ENCODE measurements at regions not wholly inside any gene's neighbourhood (a gene's known extent, or its start where the extent isn't known, plus 50 kb on each side); places are given as distances from the start of the nearest gene placed in this dataset.

GRCh38 chr2:150417278-150417677 lies 70.2 kb downstream of the RND3 start:
- no peak for FAIRE-seq

- FAIRE-seq: no peak
These were observed 72.4 kb downstream of the RND3 start for GRCh38 chr2:150415022-150415421.

- FAIRE-seq: no peak
These were observed 73.6 kb downstream of the RND3 start for GRCh38 chr2:150413910-150414309.

GRCh38 chr2:150413366-150413765 lies 74.1 kb downstream of the RND3 start:
- no peak for FAIRE-seq

- FAIRE-seq: no peak
These were observed 76.7 kb downstream of the RND3 start for GRCh38 chr2:150410809-150411208.

GRCh38 chr2:150409196-150409595 lies 78.3 kb downstream of the RND3 start:
- FAIRE-seq: no peak

- no peak for FAIRE-seq
These were observed 83.3 kb downstream of the RND3 start for GRCh38 chr2:150404147-150404546.

- FAIRE-seq: no peak
These were observed 84.0 kb downstream of the RND3 start for GRCh38 chr2:150403457-150403856.

- no peak for FAIRE-seq
These were observed 84.5 kb downstream of the RND3 start for GRCh38 chr2:150402953-150403352.

- FAIRE-seq: no peak
These were observed 86.6 kb downstream of the RND3 start for GRCh38 chr2:150400849-150401248.

GRCh38 chr2:150392614-150393013 lies 94.9 kb downstream of the RND3 start:
- FAIRE-seq: no peak

GRCh38 chr2:150391779-150392178 lies 95.7 kb downstream of the RND3 start:
- no peak for FAIRE-seq

GRCh38 chr2:150389447-150389846 lies 98.0 kb downstream of the RND3 start:
- no peak for FAIRE-seq

- no peak for FAIRE-seq
These were observed 99.2 kb downstream of the RND3 start for GRCh38 chr2:150388289-150388625.

- no peak for FAIRE-seq
These were observed 99.7 kb downstream of the RND3 start for GRCh38 chr2:150387586-150388288.

GRCh38 chr2:150385211-150385610 lies 102.3 kb downstream of the RND3 start:
- no peak for FAIRE-seq

GRCh38 chr2:150383587-150383986 lies 103.9 kb downstream of the RND3 start:
- no peak for FAIRE-seq

- FAIRE-seq: no peak
These were observed 108.3 kb downstream of the RND3 start for GRCh38 chr2:150379166-150379565.

GRCh38 chr2:150378686-150379085 lies 108.8 kb downstream of the RND3 start:
- FAIRE-seq: no peak

- FAIRE-seq: no peak
These were observed 110.7 kb downstream of the RND3 start for GRCh38 chr2:150376553-150377335.

- FAIRE-seq: no peak
These were observed 112.1 kb downstream of the RND3 start for GRCh38 chr2:150375333-150375732.

GRCh38 chr2:150374492-150374891 lies 113.0 kb downstream of the RND3 start:
- no peak for FAIRE-seq

- no peak for FAIRE-seq
These were observed 114.1 kb downstream of the RND3 start for GRCh38 chr2:150373374-150373773.

GRCh38 chr2:150371044-150371818 lies 116.2 kb downstream of the RND3 start:
- no peak for FAIRE-seq

Data from endometrium (tissue), 2 donors.